ENCODE measurements at regions not wholly inside any gene's neighbourhood (a gene's known extent, or its start where the extent isn't known, plus 50 kb on each side); places are given as distances from the start of the nearest gene placed in this dataset.

GRCh38 chr10:117716889-117717288 is 174.3 kb downstream of the EMX2 start:
- DNase-seq (ENCODE audit: low spot score): no peak

GRCh38 chr10:117718986-117719920 is 176.7 kb downstream of the EMX2 start:
- DNase-seq (ENCODE audit: low spot score): no peak

- DNase-seq (ENCODE audit: low spot score): no peak
These were observed 178.6 kb downstream of the EMX2 start for GRCh38 chr10:117720931-117721835.

- no peak for DNase-seq (ENCODE audit: low spot score)
These were observed 179.3 kb downstream of the EMX2 start for GRCh38 chr10:117721873-117722272.

- no peak for DNase-seq (ENCODE audit: low spot score)
These were observed 180.8 kb downstream of the EMX2 start for GRCh38 chr10:117723343-117723742.

DNA sequence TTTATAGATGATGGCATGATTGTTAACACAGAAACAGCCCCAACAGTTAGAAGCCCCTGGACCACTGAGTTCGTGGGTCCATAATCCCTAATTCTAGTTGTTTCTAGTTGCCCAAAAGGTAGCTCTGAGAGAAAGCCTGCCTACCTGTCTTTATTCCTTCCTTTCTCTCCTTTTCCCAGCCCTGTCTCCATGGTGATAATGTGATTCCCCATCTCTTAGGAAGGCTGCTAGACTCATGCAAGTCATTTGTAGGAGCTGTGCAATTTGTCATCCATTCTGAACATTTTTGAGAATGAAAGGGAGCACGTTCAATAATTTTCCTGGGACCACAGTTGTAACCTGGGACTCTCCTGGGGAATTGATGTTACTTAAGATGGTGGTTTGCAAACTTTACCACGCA is 183.4 kb downstream of the EMX2 start:
- no peak for DNase-seq (ENCODE audit: low spot score)

DNA sequence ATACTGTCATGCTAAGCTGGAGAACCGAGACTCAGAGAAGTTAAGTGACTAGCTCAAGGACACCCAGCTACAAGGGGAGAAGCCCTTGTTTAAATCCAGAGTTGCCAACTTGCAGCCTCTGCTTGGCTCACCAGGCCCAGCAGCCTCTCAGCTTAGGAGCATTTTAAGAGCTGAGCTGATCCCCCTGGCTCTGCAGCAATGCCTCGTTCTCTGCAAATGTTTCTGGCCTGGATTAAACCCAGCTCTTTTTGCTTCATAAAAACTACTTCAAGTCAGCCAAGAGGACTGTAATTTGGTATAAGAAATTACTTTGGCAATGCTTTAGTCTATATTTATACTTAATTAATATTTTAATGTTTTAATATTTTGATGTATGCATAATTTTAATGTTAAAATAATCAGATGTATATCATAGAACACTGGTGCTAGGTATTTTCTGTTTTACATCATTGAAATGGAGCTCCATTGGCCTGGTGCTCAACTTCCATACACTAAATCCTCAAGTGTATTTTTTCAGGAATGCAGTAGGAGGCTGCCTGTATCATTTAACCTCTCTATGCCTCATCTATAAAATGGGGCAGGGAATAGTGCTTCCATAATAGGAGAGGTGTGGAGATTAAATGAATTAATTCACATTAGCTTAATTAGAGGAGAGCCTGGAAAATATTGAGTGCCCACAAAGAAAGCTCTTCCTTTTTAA is 184.2 kb downstream of the EMX2 start:
- no peak for DNase-seq (ENCODE audit: low spot score)

DNA sequence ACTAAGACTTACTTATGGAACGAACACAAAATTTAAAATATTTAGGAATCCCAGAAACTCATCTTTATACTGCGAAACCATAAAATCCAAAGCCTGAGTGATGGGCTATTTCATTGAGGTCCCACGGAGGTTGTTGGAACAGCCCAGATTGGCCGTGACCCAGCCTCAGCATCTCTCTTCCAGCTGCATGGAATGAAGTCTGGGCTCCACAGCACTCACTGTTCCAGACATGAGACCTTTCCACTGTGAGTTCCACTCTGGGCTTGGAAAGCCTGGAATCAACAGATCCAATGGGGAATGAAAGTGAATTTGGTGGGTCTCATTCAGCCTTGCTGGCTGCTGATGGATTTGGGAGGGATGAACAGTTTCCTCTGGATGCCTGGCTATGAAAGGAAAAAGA is 184.9 kb downstream of the EMX2 start:
- DNase-seq (ENCODE audit: low spot score): no peak

DNA sequence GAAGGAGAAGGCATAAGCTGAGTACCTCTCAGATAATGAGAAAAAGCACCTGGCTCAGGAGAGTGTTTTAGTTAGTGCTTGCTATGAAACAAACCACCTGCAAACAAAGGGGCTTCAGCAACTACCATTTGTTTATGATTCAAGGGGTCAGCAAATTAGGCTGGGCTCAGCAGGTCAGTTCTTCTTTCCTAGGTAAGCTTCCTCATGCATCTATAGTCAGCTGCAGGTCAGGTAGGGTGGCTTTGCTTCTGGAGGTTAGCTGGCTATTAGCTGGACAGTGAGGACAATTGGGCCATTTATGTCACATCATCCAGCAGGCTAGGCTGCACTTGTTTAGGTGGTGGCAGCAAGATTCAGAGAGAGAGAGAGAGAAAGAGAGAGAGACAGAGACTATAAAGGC is 185.5 kb downstream of the EMX2 start:
- DNase-seq (ENCODE audit: low spot score): no peak

- no peak for DNase-seq (ENCODE audit: low spot score)
These were observed 186.6 kb downstream of the EMX2 start for GRCh38 chr10:117729156-117729555.

DNA sequence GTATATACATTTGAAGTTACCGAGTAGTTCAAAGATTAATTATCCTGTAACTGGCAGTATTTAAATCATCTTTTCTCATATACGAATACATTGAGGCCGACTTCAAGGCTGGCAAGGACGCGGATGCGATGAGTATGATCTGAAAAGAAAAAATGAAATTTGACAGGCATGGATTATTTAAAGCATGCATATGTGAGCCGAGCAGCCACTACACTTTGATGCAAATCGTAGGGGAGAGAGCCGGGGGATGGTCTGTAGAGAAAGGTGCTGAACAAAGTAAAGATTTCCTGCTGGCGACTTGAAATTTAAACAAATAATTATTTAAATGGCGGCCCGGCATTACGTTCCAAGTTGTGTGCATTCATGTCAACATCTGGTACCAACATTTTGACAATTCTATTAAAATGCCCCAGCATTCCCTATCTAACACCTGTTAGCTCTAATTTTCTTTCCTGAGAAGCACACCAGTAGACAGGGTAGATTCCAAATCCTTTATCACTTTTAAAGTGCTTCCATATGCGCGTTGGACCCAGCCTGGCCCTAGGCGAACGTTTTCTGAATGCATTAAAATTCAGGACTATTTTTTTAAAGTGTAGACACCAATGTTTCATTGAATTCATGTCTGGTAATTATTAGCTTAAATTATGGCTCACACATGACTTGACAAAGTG is 188.7 kb downstream of the EMX2 start:
- DNase-seq (ENCODE audit: low spot score): no peak

DNA sequence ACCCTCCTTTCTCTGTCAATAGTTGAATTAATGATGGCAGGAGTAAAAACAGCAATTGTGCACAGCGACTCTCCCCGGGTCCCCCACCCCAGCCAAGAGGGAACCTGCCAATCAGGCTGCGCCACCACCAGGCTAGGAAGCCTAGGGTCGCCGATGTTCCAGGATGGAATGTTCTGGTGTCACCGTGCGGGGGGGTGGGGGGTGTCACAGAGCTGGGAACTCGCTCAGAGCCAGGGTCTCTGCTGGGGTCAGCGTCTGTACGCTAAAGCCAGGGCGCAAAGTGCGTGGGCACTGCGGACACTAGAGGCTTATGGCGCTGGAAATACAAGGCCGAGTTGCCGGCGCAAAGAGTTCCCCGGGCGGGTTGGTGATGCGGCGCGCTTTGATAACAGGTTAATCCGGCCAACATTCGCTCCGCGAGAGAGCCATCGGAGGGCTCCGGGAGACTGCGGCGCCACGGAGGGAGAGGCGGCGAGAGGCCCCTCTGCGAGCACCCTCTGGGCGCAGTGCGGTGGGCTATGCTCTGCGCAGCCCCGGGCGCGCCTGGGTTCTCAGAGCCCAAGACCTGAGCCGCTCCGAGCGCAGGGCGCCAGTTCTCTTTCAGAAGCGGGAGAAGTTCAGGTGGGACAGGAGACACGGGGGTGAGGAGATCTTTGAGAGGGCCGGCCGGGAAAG is 192.3 kb downstream of the EMX2 start:
- no peak for DNase-seq (ENCODE audit: low spot score)

DNA sequence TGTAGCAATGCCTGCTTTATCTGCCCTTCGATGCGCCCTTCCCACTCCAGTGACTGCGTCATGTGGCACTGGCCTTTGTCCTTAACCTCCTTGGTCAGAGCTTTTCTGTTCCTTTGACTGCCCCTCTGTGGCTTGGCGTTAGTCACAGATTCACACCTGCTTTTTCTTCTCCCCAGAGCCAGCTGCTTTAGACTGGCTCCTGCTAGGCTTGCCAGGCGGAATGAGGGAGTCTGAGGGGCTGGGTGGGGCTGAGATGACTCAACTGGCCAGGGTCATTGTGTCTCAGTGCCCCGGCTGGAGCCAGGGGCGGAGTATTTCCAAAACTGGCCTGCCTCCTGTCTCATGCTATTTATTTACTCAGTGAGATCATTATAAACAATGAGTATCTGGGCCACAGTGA is 194.1 kb downstream of the EMX2 start:
- no peak for DNase-seq (ENCODE audit: low spot score)

GRCh38 chr10:117740088-117740487 is 197.5 kb downstream of the EMX2 start:
- DNase-seq (ENCODE audit: low spot score): no peak

GRCh38 chr10:117740691-117741222 is 198.2 kb downstream of the EMX2 start:
- no peak for DNase-seq (ENCODE audit: low spot score)

DNA sequence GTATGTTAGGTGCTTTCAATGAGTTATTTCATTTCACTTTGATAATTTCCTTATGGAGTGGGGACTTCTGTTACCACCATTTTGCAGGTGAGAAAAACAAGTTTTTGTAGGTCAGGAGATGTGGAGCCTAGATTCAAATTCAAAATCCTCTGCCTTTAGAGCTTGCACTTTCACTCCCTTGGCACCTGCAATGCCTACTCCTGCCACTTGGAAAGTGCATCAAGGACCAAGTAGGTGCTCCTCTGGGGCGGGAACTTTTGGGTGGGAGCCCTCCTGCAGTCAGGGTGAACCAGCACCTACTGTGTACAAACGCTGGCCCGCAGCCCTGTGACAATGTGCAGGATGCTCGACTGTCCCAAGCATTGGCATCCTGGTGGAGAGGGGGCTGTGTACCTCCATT is 199.0 kb downstream of the EMX2 start:
- no peak for DNase-seq (ENCODE audit: low spot score)

DNA sequence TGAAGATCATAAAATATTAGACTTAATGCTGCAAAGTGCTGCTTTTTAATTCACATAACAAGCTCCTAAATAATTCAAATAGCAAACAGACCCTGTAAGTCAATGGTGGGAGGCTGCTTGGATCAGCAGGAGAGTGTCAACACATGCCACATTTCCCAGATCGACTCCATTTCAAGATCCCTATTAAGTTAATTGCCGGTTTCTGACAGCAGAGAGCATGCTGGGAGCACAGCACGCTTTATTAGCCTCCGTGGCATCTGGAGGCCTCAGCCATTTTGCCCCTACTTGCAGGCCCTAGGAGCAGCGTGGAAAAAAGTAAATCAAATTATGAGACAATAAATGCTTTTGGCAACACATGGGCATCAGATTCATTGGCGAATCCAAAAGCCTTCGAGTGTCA is 201.0 kb downstream of the EMX2 start:
- no peak for DNase-seq (ENCODE audit: low spot score)

DNA sequence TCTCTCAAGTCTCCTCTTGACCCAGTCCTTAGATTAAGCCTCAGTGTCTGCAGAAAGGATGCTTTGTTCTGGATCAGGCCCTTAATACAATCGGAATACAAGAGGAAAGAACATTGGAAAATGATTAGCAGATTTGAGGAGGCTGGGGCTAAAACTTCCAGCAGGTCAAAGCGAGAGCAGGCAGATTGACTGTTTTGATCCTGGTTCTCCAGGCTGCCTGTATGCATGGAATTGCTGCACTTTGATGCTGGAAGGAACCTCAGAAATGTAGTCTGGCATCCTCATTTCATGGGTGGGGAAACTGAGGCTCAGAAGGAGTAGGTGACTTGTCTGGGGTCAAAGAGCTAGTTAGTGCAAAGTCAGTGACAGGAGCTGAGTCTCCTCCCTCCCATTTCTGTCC is 202.8 kb downstream of the EMX2 start:
- no peak for DNase-seq (ENCODE audit: low spot score)

- DNase-seq (ENCODE audit: low spot score): no peak
These were observed 204.2 kb downstream of the EMX2 start for GRCh38 chr10:117746541-117747448.

GRCh38 chr10:117747636-117748035 is 205.1 kb downstream of the EMX2 start:
- no peak for DNase-seq (ENCODE audit: low spot score)
